ENCODE measurements at regions not wholly inside any gene's neighbourhood (a gene's known extent, or its start where the extent isn't known, plus 50 kb on each side); places are given as distances from the start of the nearest gene placed in this dataset.

DNA sequence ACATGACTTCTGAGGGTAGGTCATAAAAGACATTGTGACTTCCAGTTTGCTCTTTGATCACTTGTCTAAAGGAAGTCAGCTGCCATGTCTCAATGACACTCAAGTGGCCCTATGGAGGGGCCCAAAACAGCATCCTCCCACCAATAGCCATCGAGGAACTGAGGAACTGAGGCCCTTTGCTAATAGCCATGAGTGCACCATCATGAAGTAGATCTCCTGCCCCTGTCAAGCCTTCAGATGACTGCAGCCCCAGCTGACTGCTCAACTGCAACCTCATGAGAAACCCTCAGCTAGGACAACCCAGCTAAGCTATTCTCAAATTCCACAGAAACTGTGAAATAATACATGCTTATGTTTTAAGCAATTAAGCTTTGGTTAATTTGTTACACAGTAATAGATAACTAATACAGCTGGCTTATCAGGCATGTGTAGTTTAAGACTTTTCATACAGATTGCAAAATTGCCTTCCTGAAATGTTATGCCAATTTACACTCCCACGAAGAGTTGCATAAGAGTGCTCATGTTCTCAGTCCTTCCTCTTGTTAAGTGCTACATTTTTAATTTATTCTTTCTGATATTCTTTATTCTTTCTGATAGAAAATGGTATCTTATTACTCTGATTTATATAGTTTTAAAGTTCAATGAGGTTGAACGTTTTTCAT lies 105.6 kb upstream of the NDUFV2 start:
- TF ChIP-seq, protein P1, sequence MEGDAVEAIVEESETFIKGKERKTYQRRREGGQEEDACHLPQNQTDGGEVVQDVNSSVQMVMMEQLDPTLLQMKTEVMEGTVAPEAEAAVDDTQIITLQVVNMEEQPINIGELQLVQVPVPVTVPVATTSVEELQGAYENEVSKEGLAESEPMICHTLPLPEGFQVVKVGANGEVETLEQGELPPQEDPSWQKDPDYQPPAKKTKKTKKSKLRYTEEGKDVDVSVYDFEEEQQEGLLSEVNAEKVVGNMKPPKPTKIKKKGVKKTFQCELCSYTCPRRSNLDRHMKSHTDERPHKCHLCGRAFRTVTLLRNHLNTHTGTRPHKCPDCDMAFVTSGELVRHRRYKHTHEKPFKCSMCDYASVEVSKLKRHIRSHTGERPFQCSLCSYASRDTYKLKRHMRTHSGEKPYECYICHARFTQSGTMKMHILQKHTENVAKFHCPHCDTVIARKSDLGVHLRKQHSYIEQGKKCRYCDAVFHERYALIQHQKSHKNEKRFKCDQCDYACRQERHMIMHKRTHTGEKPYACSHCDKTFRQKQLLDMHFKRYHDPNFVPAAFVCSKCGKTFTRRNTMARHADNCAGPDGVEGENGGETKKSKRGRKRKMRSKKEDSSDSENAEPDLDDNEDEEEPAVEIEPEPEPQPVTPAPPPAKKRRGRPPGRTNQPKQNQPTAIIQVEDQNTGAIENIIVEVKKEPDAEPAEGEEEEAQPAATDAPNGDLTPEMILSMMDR (conservative IDR thresholded peaks at IDR 0.05; ENCODE audit: low read length) = no peak
- TF ChIP-seq EZH2phosphoT487 (IDR thresholded peaks at IDR 0.05; ENCODE audit: borderline replicate concordance) = no peak
